Liver (tissue), 3 donors: ENCODE measurements at regions not wholly inside any gene's neighbourhood (a gene's known extent, or its start where the extent isn't known, plus 50 kb on each side); places are given as distances from the start of the nearest gene placed in this dataset.

ENCODE experiments used
- ATF3 ChIP-seq: IDR thresholded peaks from 2 replicates; pipeline ENCODE4 v1.6.1; 2016; ENCODE audit warnings: antibody characterized with exemption
- CTCF ChIP-seq: fragments of 150-350 bp; IDR thresholded peaks from 2 replicates; pipeline ENCODE4 v1.5.1; 2017; ENCODE audit warnings: improper control_type of control experiment, low read depth, low read length; ENCODE audit not compliant: missing input control
- FOXA1 ChIP-seq: IDR thresholded peaks from 2 replicates; pipeline ENCODE4 v1.6.1; 2016; ENCODE audit warnings: antibody characterized with exemption
- GABPA ChIP-seq, 2 donors: IDR thresholded peaks in 1 of 2; conservative IDR thresholded peaks in 1 of 2; 2 replicates each; pipeline ENCODE4 v1.6.1; 2016; ENCODE audit warnings: antibody characterized with exemption in 2 of 2, mild to moderate bottlenecking in 1 of 2, moderate library complexity in 1 of 2
- JUND ChIP-seq, 2 donors: IDR thresholded peaks; 2 replicates each; pipeline ENCODE4 v1.6.1; 2016; ENCODE audit warnings: antibody characterized with exemption in 2 of 2
- MAX ChIP-seq: IDR thresholded peaks from 2 replicates; pipeline ENCODE4 v1.6.1; 2016; ENCODE audit warnings: antibody characterized with exemption
- NR2F2 ChIP-seq: IDR thresholded peaks from 2 replicates; pipeline ENCODE4 v1.6.1; 2016; ENCODE audit warnings: antibody characterized with exemption
- RAD21 ChIP-seq, 2 donors: IDR thresholded peaks; 2 replicates each; pipeline ENCODE4 v1.6.1; 2016; ENCODE audit warnings: antibody characterized with exemption in 2 of 2, mild to moderate bottlenecking in 2 of 2
- REST ChIP-seq: IDR thresholded peaks from 2 replicates; pipeline ENCODE4 v1.6.1; 2016; ENCODE audit warnings: antibody characterized with exemption, mild to moderate bottlenecking
- SP1 ChIP-seq: IDR thresholded peaks from 2 replicates; pipeline ENCODE4 v1.6.1; 2018; ENCODE audit warnings: antibody characterized with exemption, mild to moderate bottlenecking
- TAF1 ChIP-seq: conservative IDR thresholded peaks from 2 replicates; pipeline ENCODE4 v1.6.1; 2016; ENCODE audit warnings: antibody characterized with exemption, mild to moderate bottlenecking
- YY1 ChIP-seq: IDR thresholded peaks from 2 replicates; pipeline ENCODE4 v1.6.1; 2016; ENCODE audit warnings: antibody characterized with exemption, mild to moderate bottlenecking
- donor health status: healthy.
- donor health status: healthy.

GRCh38 chr1:198904321-198904720 is 265.5 kb downstream of the PTPRC start:
- no peak for TF ChIP-seq MAX
- TF ChIP-seq CTCF: no peak
- no peak for TF ChIP-seq REST
- TF ChIP-seq TAF1: no peak
- TF ChIP-seq JUND (IDR thresholded peaks at IDR 0.05): no peak
- no peak for TF ChIP-seq ATF3
- TF ChIP-seq GABPA (IDR thresholded peaks at IDR 0.05 in 1 of 2, conservative IDR thresholded peaks at IDR 0.05 in 1 of 2): no peak
- TF ChIP-seq SP1: no peak
- no peak for TF ChIP-seq YY1
- TF ChIP-seq FOXA1: no peak
- no peak for TF ChIP-seq NR2F2
- no peak for TF ChIP-seq RAD21 (IDR thresholded peaks at IDR 0.05)
